ENCODE measurements at regions not wholly inside any gene's neighbourhood (a gene's known extent, or its start where the extent isn't known, plus 50 kb on each side); places are given as distances from the start of the nearest gene placed in this dataset.
A peak's percentile ranks its signal among the peaks of the same experiment; 100 is the strongest.

GRCh38 chr1:8167936-8168335 lies 141.8 kb upstream of the ERRFI1 start:
- H3K4me3 Mint-ChIP-seq, result peak overlapping the region in 2 of 7 donors; percentile 6 to 45
- Histone ChIP-seq H3K4me1 (ENCODE audit: insufficient read depth, low read length) (peaks cover 35% of the 10 kb centered on the region), H3K27me3 (ENCODE audit: insufficient read depth, low read length, poor library complexity, severe bottlenecking) (no peaks in the 10 kb centered on the region), H3K36me3 (ENCODE audit: insufficient read depth, low read length) (no peaks in the 10 kb centered on the region), H3K27ac (ENCODE audit: low read depth, low read length) (no peak overlapping the region), H3K9me3 (ENCODE audit: low read length) (no peaks in the 10 kb centered on the region), H3K4me3 (ENCODE audit: low read length) (no peak overlapping the region)
- peaks cover 0 to 4% (median 0%) of the 10 kb centered on the region in 3 donors for H3K36me3 Mint-ChIP-seq
- DNase-seq, result no peak
- POLR2A ChIA-PET, result interaction anchor here (0.6 to 1.2 kb wide), 3 partner anchors 13 to 232 kb away, joined by 3 to 5 read pairs (median 4); no protein-coding TSS in a partner anchor
- no peaks in the 10 kb centered on the region for H3K9me3 Mint-ChIP-seq
- H3K27me3 Mint-ChIP-seq, result no peaks in the 10 kb centered on the region
- H3K4me1 Mint-ChIP-seq, result peaks cover 43 to 57% (median 48%) of the 10 kb centered on the region in 3 donors
- H3K27ac Mint-ChIP-seq, result peak overlapping the region in 7 of 8 donors; percentile 50 to 98 (median 84)
- CTCF ChIA-PET, result interaction anchor here (1.7 kb wide), 1 partner anchor 136 kb away, joined by 3 read pairs; no protein-coding TSS in a partner anchor

GRCh38 chr1:8166406-8166805 lies 140.3 kb upstream of the ERRFI1 start:
- Mint-ChIP-seq H3K4me1 (peaks cover 39 to 48% (median 41%) of the 10 kb centered on the region in 3 donors), H3K27me3 (peaks cover 0 to 4% of the 10 kb centered on the region in 2 donors), H3K4me3 (no peak overlapping the region), H3K27ac (peak overlapping the region in 1 of 8 donors; percentile 82), H3K36me3 (no peaks in the 10 kb centered on the region), H3K9me3 (no peaks in the 10 kb centered on the region)
- Histone ChIP-seq H3K4me3 (ENCODE audit: low read length) (no peak overlapping the region), H3K9me3 (ENCODE audit: low read length) (no peaks in the 10 kb centered on the region), H3K4me1 (ENCODE audit: insufficient read depth, low read length) (peaks cover 35% of the 10 kb centered on the region), H3K36me3 (ENCODE audit: insufficient read depth, low read length) (no peaks in the 10 kb centered on the region), H3K27me3 (ENCODE audit: insufficient read depth, low read length, poor library complexity, severe bottlenecking) (no peaks in the 10 kb centered on the region), H3K27ac (ENCODE audit: low read depth, low read length) (no peak overlapping the region)
- POLR2A ChIA-PET, result no interaction called here
- DNase-seq, result no peak
- CTCF ChIA-PET, result interaction anchor here (1.7 kb wide), 1 partner anchor 135 kb away, joined by 3 read pairs; no protein-coding TSS in a partner anchor

GRCh38 chr1:8165595-8166360 lies 139.7 kb upstream of the ERRFI1 start:
- no peaks in the 10 kb centered on the region for H3K27me3 ChIP-seq (ENCODE audit: insufficient read depth, low read length, poor library complexity, severe bottlenecking)
- Mint-ChIP-seq H3K27ac (peak overlapping the region in 1 of 8 donors; percentile 22), H3K36me3 (no peaks in the 10 kb centered on the region), H3K27me3 (peaks cover 0 to 4% of the 10 kb centered on the region in 2 donors), H3K4me1 (peaks cover 39 to 44% (median 41%) of the 10 kb centered on the region in 3 donors), H3K4me3 (no peak overlapping the region), H3K9me3 (no peaks in the 10 kb centered on the region)
- ChIA-PET CTCF (interaction anchor here (1.8 kb wide), 1 partner anchor 11 kb away, joined by 5 read pairs; no protein-coding TSS in a partner anchor), POLR2A (interaction anchor here (0.7 kb wide), 1 partner anchor 68 kb away, joined by 3 read pairs; no protein-coding TSS in a partner anchor)
- no peaks in the 10 kb centered on the region for H3K36me3 ChIP-seq (ENCODE audit: insufficient read depth, low read length)
- H3K9me3 ChIP-seq (ENCODE audit: low read length), result no peaks in the 10 kb centered on the region
- no peak overlapping the region for H3K27ac ChIP-seq (ENCODE audit: low read depth, low read length)
- no peak overlapping the region for H3K4me3 ChIP-seq (ENCODE audit: low read length)
- H3K4me1 ChIP-seq (ENCODE audit: insufficient read depth, low read length), result peaks cover 35% of the 10 kb centered on the region
- no peak for DNase-seq

- Histone ChIP-seq H3K9me3 (ENCODE audit: low read length) (no peaks in the 10 kb centered on the region), H3K27me3 (ENCODE audit: insufficient read depth, low read length, poor library complexity, severe bottlenecking) (no peaks in the 10 kb centered on the region), H3K4me3 (ENCODE audit: low read length) (no peak overlapping the region), H3K27ac (ENCODE audit: low read depth, low read length) (no peak overlapping the region), H3K36me3 (ENCODE audit: insufficient read depth, low read length) (no peaks in the 10 kb centered on the region), H3K4me1 (ENCODE audit: insufficient read depth, low read length) (peaks cover 24% of the 10 kb centered on the region)
- Mint-ChIP-seq H3K36me3 (no peaks in the 10 kb centered on the region), H3K4me1 (peaks cover 30 to 35% (median 31%) of the 10 kb centered on the region in 3 donors), H3K4me3 (no peak overlapping the region), H3K27me3 (peaks cover 0 to 4% of the 10 kb centered on the region in 2 donors), H3K27ac (no peak overlapping the region), H3K9me3 (no peaks in the 10 kb centered on the region)
- no peak for DNase-seq
- ChIA-PET CTCF (interaction anchor here (1.8 kb wide), 1 partner anchor 10 kb away, joined by 5 read pairs; no protein-coding TSS in a partner anchor), POLR2A (no interaction called here)
Observed at GRCh38 chr1:8164670-8165069, 138.6 kb upstream of the ERRFI1 start.

- no peak overlapping the region for H3K4me3 Mint-ChIP-seq
- CTCF ChIA-PET, result interaction anchor here (1.1 kb wide), 1 partner anchor 10 kb away, joined by 3 read pairs; no protein-coding TSS in a partner anchor
- Histone ChIP-seq H3K4me3 (ENCODE audit: low read length) (no peak overlapping the region), H3K9me3 (ENCODE audit: low read length) (no peaks in the 10 kb centered on the region), H3K27me3 (ENCODE audit: insufficient read depth, low read length, poor library complexity, severe bottlenecking) (no peaks in the 10 kb centered on the region), H3K4me1 (ENCODE audit: insufficient read depth, low read length) (peaks cover 12% of the 10 kb centered on the region), H3K36me3 (ENCODE audit: insufficient read depth, low read length) (no peaks in the 10 kb centered on the region), H3K27ac (ENCODE audit: low read depth, low read length) (no peak overlapping the region)
- no peaks in the 10 kb centered on the region for H3K9me3 Mint-ChIP-seq
- H3K27me3 Mint-ChIP-seq, result peaks cover 0 to 4% of the 10 kb centered on the region in 2 donors
- peak overlapping the region in 1 of 8 donors; percentile 43 for H3K27ac Mint-ChIP-seq
- no peak for DNase-seq
- POLR2A ChIA-PET, result interaction anchor here (0.6 kb wide), 1 partner anchor 1561 kb away, joined by 4 read pairs; no protein-coding TSS in a partner anchor
- peaks cover 0 to 2% (median 0%) of the 10 kb centered on the region in 3 donors for H3K36me3 Mint-ChIP-seq
- H3K4me1 Mint-ChIP-seq, result peaks cover 22 to 28% (median 24%) of the 10 kb centered on the region in 3 donors
Observed at GRCh38 chr1:8163039-8163438, 136.9 kb upstream of the ERRFI1 start.

GRCh38 chr1:8162168-8162567 lies 136.1 kb upstream of the ERRFI1 start:
- POLR2A ChIA-PET, result interaction anchor here (0.6 kb wide), 1 partner anchor 1560 kb away, joined by 4 read pairs; no protein-coding TSS in a partner anchor
- Mint-ChIP-seq H3K9me3 (no peaks in the 10 kb centered on the region), H3K27ac (peak overlapping the region in 1 of 8 donors; percentile 91), H3K27me3 (peaks cover 0 to 4% of the 10 kb centered on the region in 2 donors), H3K4me3 (peak overlapping the region in 1 of 7 donors; percentile 55), H3K4me1 (peaks cover 13 to 19% (median 18%) of the 10 kb centered on the region in 3 donors), H3K36me3 (peaks cover 0 to 2% (median 0%) of the 10 kb centered on the region in 3 donors)
- Histone ChIP-seq H3K9me3 (ENCODE audit: low read length) (no peaks in the 10 kb centered on the region), H3K4me3 (ENCODE audit: low read length) (no peak overlapping the region), H3K4me1 (ENCODE audit: insufficient read depth, low read length) (peaks cover 3% of the 10 kb centered on the region), H3K27me3 (ENCODE audit: insufficient read depth, low read length, poor library complexity, severe bottlenecking) (no peaks in the 10 kb centered on the region), H3K36me3 (ENCODE audit: insufficient read depth, low read length) (no peaks in the 10 kb centered on the region), H3K27ac (ENCODE audit: low read depth, low read length) (no peak overlapping the region)
- CTCF ChIA-PET, result interaction anchor here (1.2 kb wide), 1 partner anchor 8 kb away, joined by 3 read pairs; no protein-coding TSS in a partner anchor
- DNase-seq, result no peak

GRCh38 chr1:8161546-8162105 lies 135.5 kb upstream of the ERRFI1 start:
- Mint-ChIP-seq H3K36me3 (peaks cover 0 to 2% (median 0%) of the 10 kb centered on the region in 3 donors), H3K4me1 (peaks cover 9 to 14% (median 13%) of the 10 kb centered on the region in 3 donors), H3K27ac (peak overlapping the region in 1 of 8 donors; percentile 91), H3K9me3 (no peaks in the 10 kb centered on the region), H3K27me3 (peaks cover 0 to 4% of the 10 kb centered on the region in 2 donors), H3K4me3 (peak overlapping the region in 1 of 7 donors; percentile 55)
- no peaks in the 10 kb centered on the region for H3K36me3 ChIP-seq (ENCODE audit: insufficient read depth, low read length)
- ChIA-PET CTCF (interaction anchor here (1.2 kb wide), 1 partner anchor 8 kb away, joined by 3 read pairs; no protein-coding TSS in a partner anchor), POLR2A (interaction anchor here (0.6 kb wide), 1 partner anchor 197 kb away, joined by 4 read pairs; no protein-coding TSS in a partner anchor)
- no peaks in the 10 kb centered on the region for H3K9me3 ChIP-seq (ENCODE audit: low read length)
- no peak overlapping the region for H3K4me3 ChIP-seq (ENCODE audit: low read length)
- no peak overlapping the region for H3K27ac ChIP-seq (ENCODE audit: low read depth, low read length)
- no peak for DNase-seq
- no peaks in the 10 kb centered on the region for H3K27me3 ChIP-seq (ENCODE audit: insufficient read depth, low read length, poor library complexity, severe bottlenecking)
- H3K4me1 ChIP-seq (ENCODE audit: insufficient read depth, low read length), result no peaks in the 10 kb centered on the region
